WTC11 (cell line): ENCODE measurements at regions not wholly inside any gene's neighbourhood (a gene's known extent, or its start where the extent isn't known, plus 50 kb on each side); places are given as distances from the start of the nearest gene placed in this dataset.

ENCODE experiments used
- ETV6 ChIP-seq: sonication (generic); formaldehyde crosslinking; IDR thresholded peaks from 2 replicates; pipeline ENCODE4 v1.8.1; 2022; ENCODE audit warnings: mild to moderate bottlenecking, missing genetic modification reagents
- MXD4 ChIP-seq: fragments of 250-450 bp; sonication (Bioruptor Pico); IDR thresholded peaks from 2 replicates; pipeline ENCODE4 v1.8.0; 2021; ENCODE audit warnings: mild to moderate bottlenecking, moderate library complexity, borderline replicate concordance
- NR2C2 ChIP-seq: sonication (generic); formaldehyde crosslinking; IDR thresholded peaks from 2 replicates; pipeline ENCODE4 v1.8.0; 2022; ENCODE audit warnings: mild to moderate bottlenecking, missing genetic modification reagents
- SP1 ChIP-seq: sonication (generic); formaldehyde crosslinking; conservative IDR thresholded peaks from 2 replicates; pipeline ENCODE4 v1.8.1; 2022; ENCODE audit warnings: missing genetic modification reagents
- TEAD1 ChIP-seq: sonication (generic); formaldehyde crosslinking; IDR thresholded peaks from 2 replicates; pipeline ENCODE4 v1.8.0; 2022; ENCODE audit warnings: mild to moderate bottlenecking, missing genetic modification reagents
- TEAD4 ChIP-seq: sonication (generic); formaldehyde crosslinking; IDR thresholded peaks from 2 replicates; pipeline ENCODE4 v1.8.0; 2022; ENCODE audit warnings: mild to moderate bottlenecking, missing genetic modification reagents
- ZNF263 ChIP-seq: sonication (generic); formaldehyde crosslinking; IDR thresholded peaks from 2 replicates; pipeline ENCODE4 v1.8.1; 2022; ENCODE audit warnings: low read depth, mild to moderate bottlenecking, moderate library complexity, missing genetic modification reagents
- ZNF416 ChIP-seq: fragments of 250-450 bp; sonication (Bioruptor Pico); IDR thresholded peaks from 2 replicates; pipeline ENCODE4 v1.9.0; 2021; ENCODE audit warnings: mild to moderate bottlenecking, inconsistent platforms
- ZNF512 ChIP-seq: sonication (generic); formaldehyde crosslinking; IDR thresholded peaks from 2 replicates; pipeline ENCODE4 v1.8.1; 2022; ENCODE audit warnings: missing genetic modification reagents, borderline replicate concordance
- TF ChIP-seq, protein P1 (sequence below): fragments of 200-600 bp; IDR thresholded peaks from 2 replicates; pipeline ENCODE4 v1.8.0; 2022; ENCODE audit warnings: antibody characterized with exemption
- TF ChIP-seq, protein P2 (sequence below): sonication (generic); formaldehyde crosslinking; IDR thresholded peaks from 2 replicates; pipeline ENCODE4 v1.8.1; 2022; ENCODE audit warnings: mild to moderate bottlenecking, missing genetic modification reagents, moderate library complexity, borderline replicate concordance
- TF ChIP-seq, protein P3 (sequence below): sonication (generic); formaldehyde crosslinking; IDR thresholded peaks from 2 replicates; pipeline ENCODE4 v1.8.1; 2023; ENCODE audit warnings: mild to moderate bottlenecking, missing genetic modification reagents, borderline replicate concordance

- TF ChIP-seq MXD4 (CRISPR knock-in tag) (no peak), ETV6 (CRISPR knock-in tag) (no peak), ZNF416 (CRISPR knock-in tag) (no peak), TEAD4 (CRISPR knock-in tag) (no peak), NR2C2 (no peak), ZNF512 (no peak), SP1 (CRISPR knock-in tag) (no peak), ZNF263 (CRISPR knock-in tag) (no peak), TEAD1 (CRISPR knock-in tag) (no peak)
- TF ChIP-seq, protein P1, sequence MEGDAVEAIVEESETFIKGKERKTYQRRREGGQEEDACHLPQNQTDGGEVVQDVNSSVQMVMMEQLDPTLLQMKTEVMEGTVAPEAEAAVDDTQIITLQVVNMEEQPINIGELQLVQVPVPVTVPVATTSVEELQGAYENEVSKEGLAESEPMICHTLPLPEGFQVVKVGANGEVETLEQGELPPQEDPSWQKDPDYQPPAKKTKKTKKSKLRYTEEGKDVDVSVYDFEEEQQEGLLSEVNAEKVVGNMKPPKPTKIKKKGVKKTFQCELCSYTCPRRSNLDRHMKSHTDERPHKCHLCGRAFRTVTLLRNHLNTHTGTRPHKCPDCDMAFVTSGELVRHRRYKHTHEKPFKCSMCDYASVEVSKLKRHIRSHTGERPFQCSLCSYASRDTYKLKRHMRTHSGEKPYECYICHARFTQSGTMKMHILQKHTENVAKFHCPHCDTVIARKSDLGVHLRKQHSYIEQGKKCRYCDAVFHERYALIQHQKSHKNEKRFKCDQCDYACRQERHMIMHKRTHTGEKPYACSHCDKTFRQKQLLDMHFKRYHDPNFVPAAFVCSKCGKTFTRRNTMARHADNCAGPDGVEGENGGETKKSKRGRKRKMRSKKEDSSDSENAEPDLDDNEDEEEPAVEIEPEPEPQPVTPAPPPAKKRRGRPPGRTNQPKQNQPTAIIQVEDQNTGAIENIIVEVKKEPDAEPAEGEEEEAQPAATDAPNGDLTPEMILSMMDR: no peak
- TF ChIP-seq, protein P2, sequence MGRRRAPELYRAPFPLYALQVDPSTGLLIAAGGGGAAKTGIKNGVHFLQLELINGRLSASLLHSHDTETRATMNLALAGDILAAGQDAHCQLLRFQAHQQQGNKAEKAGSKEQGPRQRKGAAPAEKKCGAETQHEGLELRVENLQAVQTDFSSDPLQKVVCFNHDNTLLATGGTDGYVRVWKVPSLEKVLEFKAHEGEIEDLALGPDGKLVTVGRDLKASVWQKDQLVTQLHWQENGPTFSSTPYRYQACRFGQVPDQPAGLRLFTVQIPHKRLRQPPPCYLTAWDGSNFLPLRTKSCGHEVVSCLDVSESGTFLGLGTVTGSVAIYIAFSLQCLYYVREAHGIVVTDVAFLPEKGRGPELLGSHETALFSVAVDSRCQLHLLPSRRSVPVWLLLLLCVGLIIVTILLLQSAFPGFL (CRISPR knock-in tag): no peak
- TF ChIP-seq, protein P3, sequence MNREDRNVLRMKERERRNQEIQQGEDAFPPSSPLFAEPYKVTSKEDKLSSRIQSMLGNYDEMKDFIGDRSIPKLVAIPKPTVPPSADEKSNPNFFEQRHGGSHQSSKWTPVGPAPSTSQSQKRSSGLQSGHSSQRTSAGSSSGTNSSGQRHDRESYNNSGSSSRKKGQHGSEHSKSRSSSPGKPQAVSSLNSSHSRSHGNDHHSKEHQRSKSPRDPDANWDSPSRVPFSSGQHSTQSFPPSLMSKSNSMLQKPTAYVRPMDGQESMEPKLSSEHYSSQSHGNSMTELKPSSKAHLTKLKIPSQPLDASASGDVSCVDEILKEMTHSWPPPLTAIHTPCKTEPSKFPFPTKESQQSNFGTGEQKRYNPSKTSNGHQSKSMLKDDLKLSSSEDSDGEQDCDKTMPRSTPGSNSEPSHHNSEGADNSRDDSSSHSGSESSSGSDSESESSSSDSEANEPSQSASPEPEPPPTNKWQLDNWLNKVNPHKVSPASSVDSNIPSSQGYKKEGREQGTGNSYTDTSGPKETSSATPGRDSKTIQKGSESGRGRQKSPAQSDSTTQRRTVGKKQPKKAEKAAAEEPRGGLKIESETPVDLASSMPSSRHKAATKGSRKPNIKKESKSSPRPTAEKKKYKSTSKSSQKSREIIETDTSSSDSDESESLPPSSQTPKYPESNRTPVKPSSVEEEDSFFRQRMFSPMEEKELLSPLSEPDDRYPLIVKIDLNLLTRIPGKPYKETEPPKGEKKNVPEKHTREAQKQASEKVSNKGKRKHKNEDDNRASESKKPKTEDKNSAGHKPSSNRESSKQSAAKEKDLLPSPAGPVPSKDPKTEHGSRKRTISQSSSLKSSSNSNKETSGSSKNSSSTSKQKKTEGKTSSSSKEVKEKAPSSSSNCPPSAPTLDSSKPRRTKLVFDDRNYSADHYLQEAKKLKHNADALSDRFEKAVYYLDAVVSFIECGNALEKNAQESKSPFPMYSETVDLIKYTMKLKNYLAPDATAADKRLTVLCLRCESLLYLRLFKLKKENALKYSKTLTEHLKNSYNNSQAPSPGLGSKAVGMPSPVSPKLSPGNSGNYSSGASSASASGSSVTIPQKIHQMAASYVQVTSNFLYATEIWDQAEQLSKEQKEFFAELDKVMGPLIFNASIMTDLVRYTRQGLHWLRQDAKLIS (CRISPR knock-in tag): no peak
These were observed 274.2 kb upstream of the KCNJ16 start for GRCh38 chr17:69800870-69801269.
